HFFc6 (cell line): ENCODE measurements at regions not wholly inside any gene's neighbourhood (a gene's known extent, or its start where the extent isn't known, plus 50 kb on each side); places are given as distances from the start of the nearest gene placed in this dataset.
A peak's percentile ranks its signal among the peaks of the same experiment; 100 is the strongest.

Source experiments
- DNase-seq: peaks from one replicate; pipeline ENCODE4 v3.0.0-alpha.2; 2018
- H3K27ac Mint-ChIP-seq: 2 replicates; pipeline ENCODE4 v1.8.0; 2020; ENCODE audit warnings: mild to moderate bottlenecking, mixed read lengths
- H3K27me3 Mint-ChIP-seq: 2 replicates; pipeline ENCODE4 v1.8.0; 2021; ENCODE audit warnings: mild to moderate bottlenecking, moderate library complexity, mixed read lengths; ENCODE audit not compliant: insufficient read depth
- H3K36me3 Mint-ChIP-seq: 2 replicates; pipeline ENCODE4 v1.8.0; 2021; ENCODE audit warnings: low read depth, mixed read lengths
- H3K4me1 Mint-ChIP-seq: 2 replicates; pipeline ENCODE4 v1.8.0; 2020; ENCODE audit warnings: low read depth, mixed read lengths
- H3K4me3 Mint-ChIP-seq: 2 replicates; pipeline ENCODE4 v1.8.0; 2020; ENCODE audit warnings: mild to moderate bottlenecking, moderate library complexity, mixed read lengths
- H3K9me3 Mint-ChIP-seq: 2 replicates; pipeline ENCODE4 v1.8.0; 2020; ENCODE audit warnings: mild to moderate bottlenecking, mixed read lengths
- CTCF ChIP-seq: fragments of 200-600 bp; sonication (generic); IDR thresholded peaks from 2 replicates; pipeline ENCODE4 v1.5.0; 2021; ENCODE audit warnings: antibody characterized with exemption, mild to moderate bottlenecking

DNA sequence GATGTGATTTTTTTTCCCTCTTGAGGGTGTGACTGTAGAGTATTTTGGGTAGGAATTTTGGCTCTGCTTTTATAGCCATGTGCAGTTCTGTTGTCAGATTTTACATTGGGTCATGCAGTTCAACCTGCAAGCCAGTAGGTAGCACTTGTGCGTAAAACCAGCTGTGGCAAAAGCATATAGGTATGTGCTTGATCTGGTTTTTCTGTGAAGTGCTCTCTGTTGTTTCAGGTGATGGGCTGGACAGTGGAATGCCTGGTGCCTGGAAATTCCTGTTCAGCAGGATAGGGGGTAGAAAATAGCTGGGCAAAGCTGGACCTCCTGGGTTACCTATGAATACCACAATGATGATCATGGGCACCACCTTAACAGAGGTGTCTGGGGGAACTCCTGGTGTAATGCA is 584.2 kb upstream of the PCDH10 start:
- H3K36me3 Mint-ChIP-seq = no peaks in the 10 kb centered on the region
- H3K27ac Mint-ChIP-seq = no peak overlapping the region
- H3K9me3 Mint-ChIP-seq = peaks cover 20% of the 10 kb centered on the region

GRCh38 chr4:132565542-132565941 is 583.6 kb upstream of the PCDH10 start:
- Mint-ChIP-seq H3K27me3 (no peaks in the 10 kb centered on the region), H3K4me1 (no peaks in the 10 kb centered on the region), H3K9me3 (peaks cover 20% of the 10 kb centered on the region), H3K4me3 (no peak overlapping the region), H3K27ac (no peak overlapping the region), H3K36me3 (no peaks in the 10 kb centered on the region)
- DNase-seq = no peak
- TF ChIP-seq CTCF = no peak

More for the DNA sequence above, 584.2 kb upstream of the PCDH10 start:
- no peaks in the 10 kb centered on the region for H3K27me3 Mint-ChIP-seq
- no peak for TF ChIP-seq CTCF
- no peak overlapping the region for H3K4me3 Mint-ChIP-seq
- no peaks in the 10 kb centered on the region for H3K4me1 Mint-ChIP-seq
- no peak for DNase-seq

- H3K27ac Mint-ChIP-seq = no peak overlapping the region
- no peaks in the 10 kb centered on the region for H3K27me3 Mint-ChIP-seq
- TF ChIP-seq CTCF = no peak
- H3K4me1 Mint-ChIP-seq = peaks cover 6% of the 10 kb centered on the region; the same call in 1 of the 2 replicates
- peaks cover 9% of the 10 kb centered on the region for H3K9me3 Mint-ChIP-seq
- H3K36me3 Mint-ChIP-seq = no peaks in the 10 kb centered on the region
- DNase-seq = peak; percentile 30
- H3K4me3 Mint-ChIP-seq = no peak overlapping the region
These were observed 576.9 kb upstream of the PCDH10 start for GRCh38 chr4:132572210-132572609.

DNA sequence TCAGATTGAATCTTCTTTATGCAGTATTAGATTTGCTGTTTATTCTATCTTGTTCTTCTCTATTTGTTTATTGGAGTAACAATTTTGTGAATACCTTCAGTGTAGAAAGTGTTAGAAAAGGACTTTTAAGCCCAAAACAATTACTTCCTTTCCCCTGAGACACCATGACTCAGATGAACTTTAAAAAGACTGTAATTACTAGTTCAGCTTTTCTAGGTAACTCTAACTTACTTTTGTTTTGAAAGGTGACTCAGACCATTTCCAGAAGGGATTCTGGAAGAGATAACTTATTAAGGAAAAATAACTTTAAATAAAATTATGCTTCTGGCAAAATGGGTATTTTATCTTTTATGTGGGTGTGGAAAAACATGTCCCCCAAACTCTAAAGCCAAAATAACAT is 561.5 kb upstream of the PCDH10 start:
- no peak for TF ChIP-seq CTCF
- H3K4me1 Mint-ChIP-seq = peaks cover 6% of the 10 kb centered on the region; the same call in 1 of the 2 replicates
- peaks cover 20% of the 10 kb centered on the region for H3K9me3 Mint-ChIP-seq
- H3K27me3 Mint-ChIP-seq = no peaks in the 10 kb centered on the region
- H3K36me3 Mint-ChIP-seq = no peaks in the 10 kb centered on the region; the same call in 1 of the 2 replicates
- no peak overlapping the region; the same call in 1 of the 2 replicates for H3K4me3 Mint-ChIP-seq
- no peak overlapping the region for H3K27ac Mint-ChIP-seq
- DNase-seq = peak; percentile 9

GRCh38 chr4:132592340-132592739 is 556.8 kb upstream of the PCDH10 start:
- DNase-seq = no peak
- no peak for TF ChIP-seq CTCF
- Mint-ChIP-seq H3K27me3 (no peaks in the 10 kb centered on the region; the same call in 1 of the 2 replicates), H3K9me3 (peaks cover 8% of the 10 kb centered on the region), H3K4me3 (no peak overlapping the region), H3K27ac (no peak overlapping the region), H3K4me1 (peaks cover 19% of the 10 kb centered on the region; the same call in 1 of the 2 replicates), H3K36me3 (no peaks in the 10 kb centered on the region)

DNA sequence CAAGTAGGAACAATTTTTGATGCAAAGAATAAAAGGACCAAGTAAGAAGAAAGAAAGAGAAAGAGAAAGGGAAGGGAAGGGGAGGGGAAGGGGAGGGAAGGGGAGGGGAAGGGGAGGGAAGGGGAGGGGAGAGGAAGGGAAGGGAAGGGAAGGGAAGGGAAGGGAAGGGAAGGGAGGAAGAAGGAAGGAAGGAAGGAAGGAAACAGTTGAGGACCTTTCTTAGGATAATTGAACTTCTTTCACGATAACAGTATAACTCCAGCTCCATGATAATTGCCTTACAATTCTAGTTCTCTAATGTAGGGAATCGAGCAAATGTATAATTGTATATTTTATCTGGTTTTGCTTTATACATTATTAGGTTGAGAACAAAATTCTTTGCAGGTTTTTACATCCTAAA is 556.2 kb upstream of the PCDH10 start:
- no peaks in the 10 kb centered on the region for H3K36me3 Mint-ChIP-seq
- H3K9me3 Mint-ChIP-seq = peaks cover 8% of the 10 kb centered on the region
- no peaks in the 10 kb centered on the region; the same call in 1 of the 2 replicates for H3K27me3 Mint-ChIP-seq
- H3K27ac Mint-ChIP-seq = no peak overlapping the region
- DNase-seq = no peak
- H3K4me3 Mint-ChIP-seq = no peak overlapping the region
- H3K4me1 Mint-ChIP-seq = peaks cover 14% of the 10 kb centered on the region; the same call in 1 of the 2 replicates
- no peak for TF ChIP-seq CTCF
